Activated T-cell treated with anti-CD3 and anti-CD28 coated beads for 1 hour (primary cell): ENCODE measurements at regions not wholly inside any gene's neighbourhood (a gene's known extent, or its start where the extent isn't known, plus 50 kb on each side); places are given as distances from the start of the nearest gene placed in this dataset.
"Not testable (repeated sequence)": the region's sequence is repeated elsewhere in the genome, so short reads cannot be mapped to it uniquely, and the experiment has no call there.

Source experiments
- DNase-seq: peaks from one replicate; pipeline ENCODE4 v3.0.0-alpha.2; 2020; ENCODE audit warnings: low read depth

- DNase-seq: no peak
These were observed 112.7 kb upstream of the PTPN13 start for GRCh38 chr4:86481440-86481839.

GRCh38 chr4:86482306-86483172 is 111.6 kb upstream of the PTPN13 start:
- DNase-seq: no peak

DNA sequence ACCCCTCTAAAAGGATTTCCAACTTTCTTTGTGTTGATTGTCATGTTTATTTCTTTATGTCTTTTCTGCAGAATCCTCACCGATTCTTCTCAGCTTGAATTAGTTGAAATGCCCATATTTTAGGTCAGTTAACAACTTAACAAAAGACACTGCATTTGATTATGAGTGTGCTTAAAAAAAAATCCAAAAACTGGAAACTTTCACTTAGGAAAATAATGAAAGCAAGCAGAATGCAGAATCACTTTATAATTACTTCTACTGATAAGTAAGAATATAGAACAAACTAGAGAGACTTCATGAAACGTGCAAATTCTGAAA is 111.0 kb upstream of the PTPN13 start:
- DNase-seq: no peak

DNA sequence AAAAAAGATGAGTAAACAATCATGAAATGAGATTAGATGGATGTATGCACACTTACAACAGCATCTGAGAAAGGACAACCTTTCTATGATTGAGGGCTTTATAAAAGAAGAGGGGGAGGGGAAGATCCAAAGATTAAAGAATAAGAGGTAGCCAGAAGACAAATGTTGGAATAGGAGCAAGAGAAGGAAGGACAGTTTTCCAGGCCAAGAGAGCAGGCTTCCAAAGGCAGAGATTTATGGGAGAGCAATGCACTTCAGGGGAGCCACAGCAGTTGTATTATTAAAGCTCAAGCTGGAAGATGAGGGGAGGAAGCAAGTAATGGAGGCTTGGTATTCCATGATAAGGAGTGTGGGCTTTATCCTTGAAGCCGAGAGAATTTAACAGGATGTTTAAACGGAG is 110.3 kb upstream of the PTPN13 start:
- DNase-seq: no peak

DNA sequence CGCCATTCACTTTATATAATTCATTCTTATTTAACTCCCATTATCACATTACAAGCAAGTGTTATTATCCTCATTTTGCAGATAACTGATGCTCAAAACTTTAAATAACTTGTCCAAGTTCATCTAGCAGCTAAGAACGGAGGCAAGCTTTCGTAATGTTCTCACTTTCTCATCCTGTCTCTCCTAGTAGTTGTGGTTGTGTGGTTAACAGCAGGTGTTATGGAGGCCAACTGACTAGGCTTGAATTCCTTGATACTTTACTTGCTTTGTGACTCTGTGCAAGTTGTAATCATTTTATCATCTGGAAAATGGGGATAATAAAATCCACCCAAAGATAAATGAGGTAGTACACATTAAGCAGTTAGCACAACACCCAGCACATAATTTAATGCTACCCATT is 109.9 kb upstream of the PTPN13 start:
- DNase-seq: no peak

GRCh38 chr4:86487738-86488348 is 106.3 kb upstream of the PTPN13 start:
- DNase-seq: no peak

DNA sequence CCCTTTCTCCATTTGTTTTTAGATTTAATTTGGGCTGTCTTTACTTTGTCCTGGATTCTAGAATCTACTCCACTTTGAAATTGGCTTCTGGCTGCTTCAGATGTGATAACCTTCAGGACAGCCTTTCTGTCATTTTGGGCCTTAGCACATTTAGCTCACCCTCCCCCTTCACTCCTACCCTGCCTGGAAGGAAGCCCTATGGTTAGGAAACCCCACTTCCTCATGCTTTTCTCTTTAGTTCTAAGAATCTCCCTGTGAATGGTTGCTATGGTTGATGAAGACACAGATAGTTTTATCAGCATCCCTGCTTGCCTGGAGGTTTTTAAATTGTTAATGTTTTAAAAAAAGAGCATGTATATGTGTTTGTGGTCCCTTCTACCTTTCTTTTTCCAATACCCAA is 100.7 kb upstream of the PTPN13 start:
- no peak for DNase-seq

GRCh38 chr4:86496094-86497080 is 97.7 kb upstream of the PTPN13 start:
- DNase-seq: peak; percentile 4

DNA sequence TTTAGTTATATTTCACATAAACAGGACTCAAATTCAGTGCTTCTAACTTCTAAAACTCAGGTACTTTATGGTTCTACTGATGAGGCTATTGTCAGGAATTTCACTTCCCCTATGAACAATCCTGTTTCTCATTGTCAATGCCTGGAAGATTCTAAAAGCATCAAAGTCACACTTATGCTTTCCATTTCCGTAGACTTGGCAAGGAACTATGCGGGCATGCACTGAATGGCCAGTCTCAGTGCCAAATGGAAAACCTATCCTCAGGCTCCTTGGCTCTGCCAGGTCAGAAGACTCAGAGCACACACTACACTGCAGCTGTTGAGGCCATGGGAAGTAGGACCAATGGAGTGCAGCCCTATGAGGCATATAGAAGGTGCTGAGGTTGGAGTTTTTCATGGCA is 97.0 kb upstream of the PTPN13 start:
- DNase-seq: no peak

GRCh38 chr4:86497980-86498862 is 95.9 kb upstream of the PTPN13 start:
- DNase-seq: no peak

DNA sequence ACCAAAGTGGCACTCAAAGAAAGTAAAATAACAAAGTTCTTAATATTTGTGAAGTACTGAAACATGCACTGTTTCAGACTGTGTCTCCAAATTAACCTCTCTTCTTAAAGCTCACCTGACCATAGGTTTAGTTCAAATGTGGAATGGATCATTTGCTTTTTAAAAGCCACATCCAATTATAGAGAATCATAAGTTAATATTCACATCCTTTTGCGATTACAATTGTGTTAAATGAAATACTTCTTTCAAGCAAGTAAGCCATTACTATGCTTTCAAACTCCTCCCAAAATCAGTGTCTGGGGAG is 95.3 kb upstream of the PTPN13 start:
- no peak for DNase-seq

DNA sequence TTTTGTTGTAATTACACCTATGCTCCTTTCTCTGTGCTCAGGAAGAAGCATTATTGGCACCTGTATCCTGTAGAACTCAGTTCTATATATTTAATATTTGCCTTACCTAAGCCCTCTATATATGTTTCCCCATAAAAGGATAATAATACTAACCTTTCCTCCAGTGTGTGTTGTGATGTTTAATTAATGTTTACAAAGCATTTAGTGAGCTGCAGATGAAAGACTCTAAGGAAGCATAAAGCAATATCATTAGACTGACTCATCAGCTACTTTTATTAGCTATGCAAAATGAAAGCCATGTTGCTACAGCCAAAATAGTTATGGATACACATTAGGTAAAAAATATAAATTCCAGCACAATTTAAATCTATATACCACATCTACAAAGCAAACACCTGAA is 93.6 kb upstream of the PTPN13 start:
- no peak for DNase-seq

GRCh38 chr4:86502081-86502480 is 92.0 kb upstream of the PTPN13 start:
- no peak for DNase-seq

DNA sequence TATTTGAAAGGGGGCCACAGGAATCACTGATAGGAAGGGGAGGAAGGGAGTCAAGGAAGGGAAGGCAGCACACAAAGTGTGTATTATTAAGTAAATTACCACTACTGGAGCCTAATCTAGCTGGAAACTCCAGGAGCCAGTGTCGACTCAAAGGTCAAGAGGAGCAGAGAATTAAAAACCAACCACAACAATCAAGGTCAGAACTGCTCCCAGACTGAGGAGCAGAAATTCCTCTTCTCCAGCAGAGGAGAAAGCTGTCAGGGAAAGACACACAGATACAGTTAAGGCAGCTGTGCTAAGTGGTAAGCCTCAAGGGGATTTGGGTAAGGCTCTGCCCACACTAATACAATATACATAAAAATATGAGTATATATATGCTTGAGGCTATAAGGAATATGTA is 87.5 kb upstream of the PTPN13 start:
- no peak for DNase-seq

DNA sequence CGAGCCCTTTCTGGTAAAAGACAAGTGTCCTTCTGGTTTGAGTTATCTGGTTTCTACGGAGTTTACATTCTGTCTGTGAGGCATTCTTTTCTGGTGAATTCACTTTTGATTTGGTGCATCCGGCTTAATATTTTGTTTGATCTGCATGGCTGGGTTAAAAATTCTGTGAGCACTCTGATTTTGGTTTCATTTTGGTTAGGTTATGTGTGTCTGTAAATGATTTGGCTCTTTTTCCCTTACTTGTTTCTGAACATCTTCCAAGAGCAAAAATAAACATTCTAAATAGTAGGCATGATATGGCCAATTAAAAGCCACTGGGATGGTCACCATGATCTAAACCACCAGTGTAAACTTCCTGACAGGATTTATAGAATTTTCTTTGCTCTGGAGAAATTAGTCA is 85.7 kb upstream of the PTPN13 start:
- DNase-seq: no peak

DNA sequence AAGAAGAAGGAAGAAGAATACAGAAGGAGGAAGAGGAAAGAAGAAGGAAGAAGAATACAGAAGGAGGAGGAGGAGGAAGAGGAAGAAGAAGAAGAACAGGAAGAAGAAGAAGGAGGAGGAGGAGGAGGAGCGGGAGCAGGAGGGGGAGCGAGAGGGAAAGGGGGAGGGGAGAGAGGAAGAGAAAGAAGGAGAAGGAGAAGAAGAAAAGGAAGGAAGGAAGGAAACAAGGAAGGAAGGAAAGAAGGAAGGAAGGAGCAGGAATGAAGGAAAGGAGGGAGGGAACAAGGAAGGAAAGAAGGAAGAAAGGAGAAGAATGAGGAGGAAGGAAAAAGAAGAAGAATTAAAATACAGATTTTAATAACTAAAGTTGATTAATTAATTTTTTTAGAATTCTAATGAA is 82.5 kb upstream of the PTPN13 start:
- no peak for DNase-seq

GRCh38 chr4:86512631-86513030 is 81.5 kb upstream of the PTPN13 start:
- DNase-seq: no peak

DNA sequence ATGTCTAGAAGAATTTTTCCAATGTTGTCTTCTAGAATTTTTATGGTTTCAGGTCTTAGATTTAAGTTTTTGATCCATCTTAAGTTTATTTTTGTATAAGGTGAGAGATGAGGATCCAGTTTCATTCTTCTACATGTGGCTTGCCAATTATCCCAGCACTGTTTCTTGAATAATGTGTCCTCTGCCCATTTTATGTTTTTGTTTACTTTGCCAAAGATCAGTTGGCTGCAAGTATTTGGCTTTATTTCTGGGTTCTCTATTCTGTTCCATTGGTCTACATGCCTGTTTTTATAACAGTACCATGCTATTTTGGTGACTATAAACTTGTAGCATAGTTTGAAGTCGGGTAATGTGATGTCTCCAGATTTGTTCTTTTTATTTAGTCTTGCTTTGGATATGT is 78.2 kb upstream of the PTPN13 start:
- not testable (repeated sequence) for DNase-seq

- DNase-seq: no peak
These were observed 72.6 kb upstream of the PTPN13 start for GRCh38 chr4:86521373-86521969.

DNA sequence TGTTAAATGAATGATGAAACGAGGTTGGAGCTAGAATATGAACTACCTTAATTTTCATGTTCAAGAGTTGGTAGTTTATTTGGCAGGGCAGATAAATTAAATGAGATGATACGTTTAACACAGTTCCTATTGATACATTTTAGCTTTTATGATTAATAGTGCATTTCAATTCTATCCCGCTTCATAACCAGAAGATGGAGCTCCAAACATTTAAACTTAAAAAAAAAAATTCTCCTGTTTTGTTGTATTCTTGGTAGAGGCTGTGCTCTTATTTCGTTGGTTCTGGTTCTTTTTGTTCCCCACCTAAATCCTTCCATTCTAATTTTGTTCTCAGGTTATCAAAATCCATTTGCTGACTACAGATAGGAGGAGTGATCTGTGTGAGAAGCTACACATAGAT is 71.8 kb upstream of the PTPN13 start:
- no peak for DNase-seq

GRCh38 chr4:86523333-86523732 is 70.8 kb upstream of the PTPN13 start:
- DNase-seq: no peak

GRCh38 chr4:86527713-86528112 is 66.4 kb upstream of the PTPN13 start:
- DNase-seq: not testable (repeated sequence)
